DMS53 treated with DMSO at 0.1 percent for 48 hours (cell line): ENCODE measurements at regions not wholly inside any gene's neighbourhood (a gene's known extent, or its start where the extent isn't known, plus 50 kb on each side); places are given as distances from the start of the nearest gene placed in this dataset.

Experiments
- DNase-seq: peaks from one replicate; lab custom pipeline; 2025; ENCODE audit not compliant: unreplicated experiment; lab: John Stamatoyannopoulos, UW

DNA sequence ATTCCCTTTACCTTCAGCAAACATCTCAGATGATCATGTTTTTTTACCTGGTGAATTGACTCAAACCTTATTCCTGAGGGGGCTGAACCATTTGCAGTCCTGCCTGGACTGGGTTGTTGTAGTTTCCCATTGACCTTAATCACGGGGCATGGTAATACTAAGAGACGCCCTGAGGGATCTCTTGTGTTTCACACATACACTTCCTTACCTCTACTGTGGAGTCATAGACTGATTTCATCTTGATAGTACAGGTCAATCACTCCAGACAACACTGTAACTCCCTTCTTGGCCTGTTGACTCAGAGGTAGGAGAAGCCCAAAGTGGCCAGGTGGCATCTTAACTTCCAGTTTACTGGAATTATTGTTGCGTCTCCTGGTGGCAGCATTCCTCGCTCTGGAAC, 1064.0 kb upstream of the PCDH10 start:
- DNase-seq: no peak

- no peak for DNase-seq
Observed at GRCh38 chr4:132094017-132094416, 1055.1 kb upstream of the PCDH10 start.

DNA sequence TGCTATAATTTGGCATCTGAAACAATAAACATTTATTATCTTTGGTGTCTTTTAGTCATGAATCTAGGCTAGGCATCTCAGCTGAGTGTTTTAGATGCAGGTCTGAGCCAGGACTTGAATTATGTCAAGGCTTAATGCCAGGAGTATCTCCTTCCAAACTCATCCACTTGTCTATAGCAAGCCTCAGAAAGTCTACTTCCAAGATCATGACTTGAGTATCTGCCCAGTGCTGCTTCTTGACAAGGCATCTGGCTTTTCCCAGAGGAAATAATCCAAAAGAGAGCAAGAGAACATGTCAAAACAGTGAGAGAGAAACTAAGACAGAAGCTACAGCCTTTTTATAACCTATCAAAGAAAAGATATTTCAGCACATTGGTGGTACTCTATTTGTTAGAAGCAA, 1052.1 kb upstream of the PCDH10 start:
- no peak for DNase-seq

- DNase-seq: no peak
Observed at GRCh38 chr4:132101526-132101925, 1047.6 kb upstream of the PCDH10 start.

DNA sequence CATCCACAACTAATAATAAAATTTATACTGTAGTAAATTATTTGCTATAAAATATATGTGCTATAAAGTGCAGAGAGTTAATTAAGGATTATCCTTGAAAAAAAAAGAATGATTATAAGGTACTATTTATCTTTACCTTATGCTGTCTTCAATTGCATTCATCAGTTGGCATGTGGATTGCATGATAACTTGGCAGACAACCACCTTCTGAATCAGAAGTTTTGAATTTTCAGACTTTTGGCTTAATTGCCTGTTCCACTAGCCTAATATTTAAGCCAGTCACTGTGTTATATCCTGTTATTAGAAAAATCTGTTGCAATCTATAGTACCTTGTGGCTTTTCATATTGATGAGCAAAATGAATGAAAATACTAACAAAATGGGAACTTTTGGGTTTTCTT, 1040.3 kb upstream of the PCDH10 start:
- DNase-seq: no peak

- no peak for DNase-seq
Observed at GRCh38 chr4:132114885-132115284, 1034.2 kb upstream of the PCDH10 start.

GRCh38 chr4:132122741-132123140, 1026.4 kb upstream of the PCDH10 start:
- DNase-seq: peak; percentile 0

GRCh38 chr4:132123870-132124623, 1025.0 kb upstream of the PCDH10 start:
- DNase-seq: peak; percentile 7

DNA sequence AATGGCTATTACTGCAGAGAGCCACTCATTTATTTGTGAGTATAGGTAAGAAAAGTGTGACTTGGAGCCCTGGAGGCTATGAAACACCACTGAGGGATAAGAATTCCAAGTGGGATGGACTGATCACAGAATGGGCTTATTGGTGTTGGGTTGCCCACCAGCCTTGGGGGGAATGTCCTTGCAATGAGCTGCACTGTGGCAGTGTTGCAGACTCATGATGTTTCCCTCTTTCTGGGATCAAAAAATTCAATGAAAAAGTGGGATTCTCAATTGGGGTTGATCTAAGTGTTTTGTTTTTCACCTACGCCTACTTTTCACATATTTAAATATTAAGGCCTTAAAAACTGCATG, 1024.5 kb upstream of the PCDH10 start:
- no peak for DNase-seq

DNA sequence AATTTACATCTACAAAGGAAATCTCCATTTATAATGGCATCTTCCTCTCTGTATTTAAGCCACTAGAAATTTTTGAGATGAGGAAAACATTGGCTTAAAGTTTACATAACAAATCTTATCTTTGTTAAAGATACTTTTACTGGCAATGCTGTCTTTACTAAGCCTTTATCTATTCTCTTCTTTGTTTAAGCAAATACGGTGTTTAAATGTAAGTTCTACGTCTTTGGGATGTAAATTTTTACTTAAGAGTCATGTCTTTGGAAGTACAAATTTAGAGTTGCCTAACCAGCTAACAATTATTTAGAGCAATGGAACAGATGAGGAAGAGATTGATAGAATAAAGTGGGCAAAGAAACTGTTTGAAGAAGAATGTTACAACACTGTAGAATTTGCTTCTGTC, 1024.0 kb upstream of the PCDH10 start:
- DNase-seq: no peak

DNA sequence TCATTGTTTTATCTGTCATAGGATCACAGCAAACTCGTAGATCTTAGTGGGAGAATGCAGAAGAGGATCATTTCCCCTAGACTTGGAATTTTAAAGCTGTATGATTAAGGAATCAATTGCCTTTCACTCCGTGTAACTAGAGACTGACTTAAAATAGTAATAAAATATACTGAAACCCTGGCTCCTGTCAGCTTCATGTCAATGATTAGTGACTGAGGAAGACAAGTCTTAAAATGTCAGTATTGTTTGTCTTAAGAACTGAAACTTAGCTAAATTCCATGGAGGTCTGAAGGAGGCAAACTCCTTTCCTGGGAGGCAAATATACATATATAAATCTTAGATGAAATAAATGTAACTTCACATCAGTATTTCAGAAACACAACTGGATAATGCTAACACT, 1016.7 kb upstream of the PCDH10 start:
- DNase-seq: no peak

- DNase-seq: no peak
Observed at GRCh38 chr4:132169660-132170059, 979.4 kb upstream of the PCDH10 start.

GRCh38 chr4:132180020-132180427, 969.1 kb upstream of the PCDH10 start:
- DNase-seq: no peak

DNA sequence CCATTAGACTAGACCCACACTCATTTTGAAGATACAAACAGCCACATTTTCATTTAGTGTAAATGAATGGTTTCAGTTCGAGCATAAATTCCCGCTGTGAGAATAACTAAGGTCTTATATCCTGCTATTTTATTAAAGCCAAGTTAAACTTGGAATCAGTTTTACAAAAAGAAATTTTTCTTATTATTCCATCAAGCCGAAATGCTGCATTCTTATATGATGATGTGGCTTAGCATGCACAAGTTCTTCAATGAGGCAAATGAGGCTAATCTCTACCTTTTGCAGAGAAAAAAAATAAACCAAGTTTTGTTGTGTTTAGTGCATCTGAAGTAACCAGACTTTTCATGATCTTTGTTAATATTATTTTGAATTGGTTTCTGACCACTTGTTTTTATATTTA, 953.9 kb upstream of the PCDH10 start:
- no peak for DNase-seq

DNA sequence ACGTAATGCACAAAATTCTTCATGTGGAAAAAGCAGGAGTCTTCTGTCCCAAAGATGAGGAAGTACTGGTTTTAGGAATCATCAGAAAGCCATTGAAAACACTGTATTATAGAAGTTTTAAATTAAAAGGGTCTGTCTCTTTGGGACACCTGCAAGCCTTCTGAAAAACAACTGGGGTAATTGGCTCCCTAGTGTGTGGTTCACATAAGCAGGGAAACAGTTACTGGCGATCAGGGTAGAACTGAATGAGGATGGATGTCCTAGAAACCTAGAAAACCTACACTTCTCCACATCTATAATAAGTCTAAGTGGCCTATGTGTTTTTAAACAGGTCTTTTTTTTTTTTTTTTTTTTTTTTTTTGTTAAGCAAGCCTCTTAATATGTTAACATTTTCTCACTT, 945.5 kb upstream of the PCDH10 start:
- DNase-seq: no peak

- DNase-seq: no peak
Observed at GRCh38 chr4:132214519-132214918, 934.6 kb upstream of the PCDH10 start.

- DNase-seq: no peak
Observed at GRCh38 chr4:132218406-132218805, 930.7 kb upstream of the PCDH10 start.

DNA sequence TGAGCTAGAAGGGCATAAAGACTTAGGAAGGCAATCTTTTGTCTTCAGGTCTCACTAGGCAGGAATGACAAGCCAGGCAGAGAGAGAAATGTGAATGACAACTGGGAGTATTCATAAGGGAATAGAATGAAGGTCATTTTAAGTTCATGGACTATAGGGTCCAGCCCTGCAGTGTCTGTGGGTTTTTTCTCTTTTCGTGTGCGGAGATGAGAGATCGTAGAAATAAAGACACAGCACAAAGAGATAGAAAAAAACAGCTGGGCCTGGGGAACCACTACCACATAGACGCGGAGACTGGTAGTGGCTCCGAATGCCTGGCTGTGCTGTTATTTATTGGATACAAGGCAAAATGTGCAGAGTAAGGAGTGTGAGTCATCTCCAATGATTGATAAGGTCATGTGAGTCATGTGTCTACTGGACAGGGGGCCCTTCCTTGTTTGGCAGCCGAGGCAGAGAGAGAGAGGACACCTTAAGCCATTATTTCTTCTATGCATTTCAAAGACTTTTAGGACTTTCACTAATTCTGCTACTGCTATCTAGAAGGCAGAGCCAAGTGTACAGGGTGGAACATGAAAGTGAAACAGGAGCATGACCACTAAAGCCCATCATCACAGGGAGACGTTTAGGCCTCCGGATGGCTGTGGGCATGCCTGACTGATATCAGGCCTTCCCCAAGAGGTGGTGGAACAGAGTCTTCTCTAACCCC, 921.8 kb upstream of the PCDH10 start:
- DNase-seq: no peak

DNA sequence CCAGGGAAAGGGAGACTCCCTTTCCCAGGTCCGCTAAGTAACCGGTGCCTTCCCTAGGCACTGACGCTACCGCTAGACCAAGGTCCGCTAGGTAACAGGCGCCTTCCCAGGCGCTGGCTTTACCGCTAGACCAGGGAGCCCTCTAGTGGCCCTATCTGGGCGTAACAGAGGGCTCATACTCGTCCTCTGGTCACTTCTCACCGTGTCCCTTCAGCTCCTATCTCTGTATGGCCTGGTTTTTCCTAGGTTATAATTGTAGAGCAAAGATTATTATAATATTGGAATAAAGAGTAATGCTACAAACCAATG, 921.3 kb upstream of the PCDH10 start:
- peak; percentile 65 for DNase-seq

- no peak for DNase-seq
Observed at GRCh38 chr4:132228676-132229075, 920.4 kb upstream of the PCDH10 start.

GRCh38 chr4:132230025-132230424, 919.1 kb upstream of the PCDH10 start:
- DNase-seq: no peak

DNA sequence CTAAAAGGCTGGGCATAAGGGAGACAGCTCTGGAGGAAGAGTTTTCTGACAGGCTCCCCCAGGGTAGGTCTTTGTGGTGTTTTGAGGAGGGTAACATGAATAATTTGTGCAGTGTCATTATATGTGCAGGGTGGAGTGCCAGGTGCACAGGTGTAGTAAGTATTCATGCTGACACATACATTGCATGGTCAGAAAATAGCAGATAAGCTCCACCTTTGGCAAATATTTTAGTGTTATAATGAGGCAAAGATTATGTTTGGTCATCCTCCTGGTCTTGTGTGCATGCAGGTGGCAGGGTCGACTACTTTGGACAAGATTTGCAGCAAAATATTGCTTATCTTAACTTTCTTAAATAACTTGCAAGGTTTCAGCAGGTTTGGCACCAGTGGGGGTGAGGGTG, 910.4 kb upstream of the PCDH10 start:
- DNase-seq: no peak

GRCh38 chr4:132240081-132240480, 909.0 kb upstream of the PCDH10 start:
- DNase-seq: no peak
